SIG-M5 treated with dmso at 0.1 percent for 504 hours (cell line): ENCODE measurements at regions not wholly inside any gene's neighbourhood (a gene's known extent, or its start where the extent isn't known, plus 50 kb on each side); places are given as distances from the start of the nearest gene placed in this dataset.
"Not testable (repeated sequence)": the region's sequence is repeated elsewhere in the genome, so short reads cannot be mapped to it uniquely, and the experiment has no call there.

Source experiments
- DNase-seq: peaks from one replicate; lab custom pipeline; 2025; ENCODE audit not compliant: unreplicated experiment; lab: John Stamatoyannopoulos, UW

- DNase-seq, result no peak
These were observed 85.6 kb upstream of the SNX7 start for GRCh38 chr1:98575955-98576354.

GRCh38 chr1:98565951-98566350 is 95.6 kb upstream of the SNX7 start:
- no peak for DNase-seq

- no peak for DNase-seq
These were observed 102.2 kb upstream of the SNX7 start for GRCh38 chr1:98559291-98559690.

- no peak for DNase-seq
These were observed 103.6 kb upstream of the SNX7 start for GRCh38 chr1:98557895-98558294.

GRCh38 chr1:98556521-98557158 is 104.9 kb upstream of the SNX7 start:
- DNase-seq, result peak; percentile 5

- DNase-seq, result no peak
These were observed 105.7 kb upstream of the SNX7 start for GRCh38 chr1:98555814-98556213.

- DNase-seq, result not testable (repeated sequence)
These were observed 108.9 kb upstream of the SNX7 start for GRCh38 chr1:98552576-98553074.

GRCh38 chr1:98550076-98550475 is 111.4 kb upstream of the SNX7 start:
- DNase-seq, result peak; percentile 0

- DNase-seq, result no peak
These were observed 115.2 kb upstream of the SNX7 start for GRCh38 chr1:98546319-98546718.

GRCh38 chr1:98538106-98538505 is 123.4 kb upstream of the SNX7 start:
- DNase-seq, result no peak

GRCh38 chr1:98523256-98523655 is 138.3 kb upstream of the SNX7 start:
- DNase-seq, result no peak

GRCh38 chr1:98516306-98516705 is 145.2 kb upstream of the SNX7 start:
- DNase-seq, result no peak

GRCh38 chr1:98515744-98516143 is 145.8 kb upstream of the SNX7 start:
- no peak for DNase-seq

- DNase-seq, result not testable (repeated sequence)
These were observed 149.3 kb upstream of the SNX7 start for GRCh38 chr1:98512216-98512615.

- DNase-seq, result no peak
These were observed 157.8 kb upstream of the SNX7 start for GRCh38 chr1:98503771-98504170.

- DNase-seq, result no peak
These were observed 158.6 kb upstream of the SNX7 start for GRCh38 chr1:98502937-98503336.

GRCh38 chr1:98500324-98500723 is 161.2 kb upstream of the SNX7 start:
- DNase-seq, result no peak

GRCh38 chr1:98498651-98499050 is 162.9 kb upstream of the SNX7 start:
- DNase-seq, result no peak

GRCh38 chr1:98497497-98497896 is 164.0 kb upstream of the SNX7 start:
- DNase-seq, result no peak

GRCh38 chr1:98496256-98496995 is 165.1 kb upstream of the SNX7 start:
- DNase-seq, result no peak

- no peak for DNase-seq
These were observed 168.1 kb upstream of the SNX7 start for GRCh38 chr1:98493469-98493868.

- DNase-seq, result no peak
These were observed 171.4 kb upstream of the SNX7 start for GRCh38 chr1:98490099-98490498.

GRCh38 chr1:98487620-98488019 is 173.9 kb upstream of the SNX7 start:
- no peak for DNase-seq
